ENCODE measurements at regions not wholly inside any gene's neighbourhood (a gene's known extent, or its start where the extent isn't known, plus 50 kb on each side); places are given as distances from the start of the nearest gene placed in this dataset.

DNA sequence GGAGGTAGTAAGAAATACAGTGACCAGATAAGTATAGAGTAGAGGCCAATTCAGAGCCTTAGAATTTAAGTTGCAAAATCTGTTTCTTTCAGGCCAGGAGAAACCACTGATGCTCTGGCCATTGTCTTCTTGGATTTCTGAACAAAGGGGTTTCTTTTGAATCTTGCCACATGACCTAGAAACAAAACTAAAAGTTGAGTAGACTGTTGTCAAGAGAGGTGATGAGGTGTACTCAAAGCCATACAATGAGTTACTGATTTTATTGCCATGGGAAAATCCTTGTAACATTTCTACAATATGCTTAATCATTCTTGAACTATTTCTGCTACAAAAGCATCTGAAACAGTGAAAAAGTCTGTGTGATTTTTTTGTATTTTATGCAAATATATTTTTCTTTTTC is 881.3 kb downstream of the CDH11 start:
- TF ChIP-seq CTCF (IDR thresholded peaks at IDR 0.05; ENCODE audit: insufficient read depth, low read length) (no peak), SPI1 (IDR thresholded peaks at IDR 0.05; ENCODE audit: borderline replicate concordance, low read depth) (no peak)
- Histone ChIP-seq H3K4me3 (replicated peaks; ENCODE audit: insufficient read depth, low read length) (no peak overlapping the region), H3K27ac (replicated peaks) (no peak overlapping the region), H3K27me3 (ENCODE audit: insufficient read depth, poor library complexity, severe bottlenecking) (no peaks in the 10 kb centered on the region)
- no peak for DNase-seq (ENCODE audit: low read depth in 1 of 2, low spot score in 1 of 2)

DNA sequence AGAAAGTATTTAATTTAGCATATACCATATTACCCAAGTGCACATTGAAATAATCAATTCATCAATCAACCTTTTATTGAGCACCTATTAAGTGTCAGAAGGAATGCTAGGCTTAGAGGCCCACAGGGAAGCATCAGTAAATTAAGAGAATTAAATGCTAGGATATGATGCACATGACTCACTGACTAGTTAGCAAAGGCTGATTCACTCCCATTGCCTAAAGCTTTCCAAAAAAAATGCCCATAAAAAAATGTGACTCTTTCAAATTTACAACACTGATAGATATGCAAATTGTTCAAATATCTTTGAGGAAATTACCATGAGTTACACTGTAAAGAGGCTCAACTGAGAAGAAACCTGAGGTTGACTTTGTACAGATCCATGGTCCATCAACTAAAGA is 883.3 kb downstream of the CDH11 start:
- TF ChIP-seq, protein P1, sequence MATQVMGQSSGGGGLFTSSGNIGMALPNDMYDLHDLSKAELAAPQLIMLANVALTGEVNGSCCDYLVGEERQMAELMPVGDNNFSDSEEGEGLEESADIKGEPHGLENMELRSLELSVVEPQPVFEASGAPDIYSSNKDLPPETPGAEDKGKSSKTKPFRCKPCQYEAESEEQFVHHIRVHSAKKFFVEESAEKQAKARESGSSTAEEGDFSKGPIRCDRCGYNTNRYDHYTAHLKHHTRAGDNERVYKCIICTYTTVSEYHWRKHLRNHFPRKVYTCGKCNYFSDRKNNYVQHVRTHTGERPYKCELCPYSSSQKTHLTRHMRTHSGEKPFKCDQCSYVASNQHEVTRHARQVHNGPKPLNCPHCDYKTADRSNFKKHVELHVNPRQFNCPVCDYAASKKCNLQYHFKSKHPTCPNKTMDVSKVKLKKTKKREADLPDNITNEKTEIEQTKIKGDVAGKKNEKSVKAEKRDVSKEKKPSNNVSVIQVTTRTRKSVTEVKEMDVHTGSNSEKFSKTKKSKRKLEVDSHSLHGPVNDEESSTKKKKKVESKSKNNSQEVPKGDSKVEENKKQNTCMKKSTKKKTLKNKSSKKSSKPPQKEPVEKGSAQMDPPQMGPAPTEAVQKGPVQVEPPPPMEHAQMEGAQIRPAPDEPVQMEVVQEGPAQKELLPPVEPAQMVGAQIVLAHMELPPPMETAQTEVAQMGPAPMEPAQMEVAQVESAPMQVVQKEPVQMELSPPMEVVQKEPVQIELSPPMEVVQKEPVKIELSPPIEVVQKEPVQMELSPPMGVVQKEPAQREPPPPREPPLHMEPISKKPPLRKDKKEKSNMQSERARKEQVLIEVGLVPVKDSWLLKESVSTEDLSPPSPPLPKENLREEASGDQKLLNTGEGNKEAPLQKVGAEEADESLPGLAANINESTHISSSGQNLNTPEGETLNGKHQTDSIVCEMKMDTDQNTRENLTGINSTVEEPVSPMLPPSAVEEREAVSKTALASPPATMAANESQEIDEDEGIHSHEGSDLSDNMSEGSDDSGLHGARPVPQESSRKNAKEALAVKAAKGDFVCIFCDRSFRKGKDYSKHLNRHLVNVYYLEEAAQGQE (IDR thresholded peaks at IDR 0.05; ENCODE audit: insufficient replicate concordance, low read depth), result no peak
- TF ChIP-seq POLR2AphosphoS5 (IDR thresholded peaks at IDR 0.05; ENCODE audit: low read depth) (no peak), GABPA (IDR thresholded peaks at IDR 0.05; ENCODE audit: low read depth) (no peak), CTCF (IDR thresholded peaks at IDR 0.05; ENCODE audit: insufficient read depth, low read length) (no peak), SPI1 (IDR thresholded peaks at IDR 0.05; ENCODE audit: borderline replicate concordance, low read depth) (no peak)
- no peak for DNase-seq (ENCODE audit: low read depth in 1 of 2, low spot score in 1 of 2)
- no peak overlapping the region for H3K27ac ChIP-seq (replicated peaks)

GRCh38 chr16:64236316-64236715 is 885.5 kb downstream of the CDH11 start:
- no peaks in the 10 kb centered on the region for H3K27me3 ChIP-seq (ENCODE audit: insufficient read depth, poor library complexity, severe bottlenecking)
- H3K27ac ChIP-seq (replicated peaks), result no peak overlapping the region
- H3K4me3 ChIP-seq (replicated peaks; ENCODE audit: insufficient read depth, low read length), result no peak overlapping the region
- no peak for DNase-seq (ENCODE audit: low read depth in 1 of 2, low spot score in 1 of 2)
- TF ChIP-seq, protein P1 (IDR thresholded peaks at IDR 0.05; ENCODE audit: insufficient replicate concordance, low read depth), result no peak
- TF ChIP-seq POLR2AphosphoS5 (IDR thresholded peaks at IDR 0.05; ENCODE audit: low read depth), result no peak
- TF ChIP-seq SPI1 (IDR thresholded peaks at IDR 0.05; ENCODE audit: borderline replicate concordance, low read depth), result no peak
- no peak for TF ChIP-seq CTCF (IDR thresholded peaks at IDR 0.05; ENCODE audit: insufficient read depth, low read length)
- TF ChIP-seq GABPA (IDR thresholded peaks at IDR 0.05; ENCODE audit: low read depth), result no peak

More for the DNA sequence above, 883.3 kb downstream of the CDH11 start:
- no peaks in the 10 kb centered on the region for H3K27me3 ChIP-seq (ENCODE audit: insufficient read depth, poor library complexity, severe bottlenecking)
- no peak overlapping the region for H3K4me3 ChIP-seq (replicated peaks; ENCODE audit: insufficient read depth, low read length)

DNA sequence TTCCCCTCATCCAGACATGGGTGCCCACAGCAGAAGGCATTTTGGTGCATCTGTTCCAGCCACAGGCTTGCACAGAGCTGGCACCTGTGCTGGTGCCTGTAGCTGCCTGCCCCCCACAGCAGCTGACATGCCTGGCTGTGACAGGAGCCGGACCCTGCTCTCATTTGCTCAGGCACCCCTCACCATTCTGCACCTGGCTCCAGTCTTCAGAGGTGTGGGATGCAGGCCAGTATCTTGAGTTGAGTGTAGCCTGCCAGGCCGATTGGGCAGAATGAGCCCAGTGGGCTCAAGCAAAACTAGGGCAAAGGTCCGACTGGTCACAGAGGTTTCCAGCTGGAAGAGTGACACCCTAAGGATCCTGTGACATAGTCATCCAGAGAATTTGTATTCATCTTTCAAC is 887.7 kb downstream of the CDH11 start:
- DNase-seq (ENCODE audit: low read depth in 1 of 2, low spot score in 1 of 2), result no peak
- no peak for TF ChIP-seq CTCF (IDR thresholded peaks at IDR 0.05; ENCODE audit: insufficient read depth, low read length)

More for the DNA sequence above, 887.7 kb downstream of the CDH11 start:
- Histone ChIP-seq H3K27me3 (ENCODE audit: insufficient read depth, poor library complexity, severe bottlenecking) (no peaks in the 10 kb centered on the region), H3K27ac (replicated peaks) (no peak overlapping the region), H3K4me3 (replicated peaks; ENCODE audit: insufficient read depth, low read length) (no peak overlapping the region)

Data from HL-60 (cell line).